ENCODE measurements at regions not wholly inside any gene's neighbourhood (a gene's known extent, or its start where the extent isn't known, plus 50 kb on each side); places are given as distances from the start of the nearest gene placed in this dataset.

- Histone ChIP-seq H3K27ac (no peak overlapping the region), H3K9me3 (no peaks in the 10 kb centered on the region), H3K36me3 (no peaks in the 10 kb centered on the region), H3K4me1 (no peaks in the 10 kb centered on the region), H3K4me3 (no peak overlapping the region), H3K27me3 (no peaks in the 10 kb centered on the region)
- no peak for TF ChIP-seq POLR2A (IDR thresholded peaks at IDR 0.05)
- no peak for TF ChIP-seq CTCF (IDR thresholded peaks at IDR 0.05 in 4 of 5, conservative IDR thresholded peaks at IDR 0.05 in 1 of 5)
- intact Hi-C loops (cut with DNase I; ENCODE audit: low total_unique reads) (no loop called here), in situ Hi-C loops (cut with MboI; ENCODE audit: low sequenced_read_pairs in 4 of 4) (no loop called here)
- ATAC-seq (no peak), DNase-seq (no peak)
Measured at GRCh38 chr6:141169419-141169818, 963.3 kb upstream of the GJE1 start.

GRCh38 chr6:141167945-141168344 is 964.8 kb upstream of the GJE1 start:
- Histone ChIP-seq H3K9me3 (no peaks in the 10 kb centered on the region), H3K4me3 (no peak overlapping the region), H3K27ac (no peak overlapping the region), H3K27me3 (no peaks in the 10 kb centered on the region), H3K4me1 (no peaks in the 10 kb centered on the region), H3K36me3 (no peaks in the 10 kb centered on the region)
- TF ChIP-seq CTCF (IDR thresholded peaks at IDR 0.05 in 4 of 5, conservative IDR thresholded peaks at IDR 0.05 in 1 of 5): no peak
- no peak for TF ChIP-seq POLR2A (IDR thresholded peaks at IDR 0.05)
- ATAC-seq: no peak
- intact Hi-C loops (cut with DNase I; ENCODE audit: low total_unique reads) (no loop called here), in situ Hi-C loops (cut with MboI; ENCODE audit: low sequenced_read_pairs in 4 of 4) (no loop called here)
- no peak for DNase-seq

GRCh38 chr6:141165002-141165665 is 967.6 kb upstream of the GJE1 start:
- Histone ChIP-seq H3K27ac (no peak overlapping the region), H3K9me3 (no peaks in the 10 kb centered on the region), H3K4me3 (no peak overlapping the region), H3K4me1 (no peaks in the 10 kb centered on the region), H3K36me3 (no peaks in the 10 kb centered on the region), H3K27me3 (no peaks in the 10 kb centered on the region)
- no peak for TF ChIP-seq CTCF (IDR thresholded peaks at IDR 0.05 in 4 of 5, conservative IDR thresholded peaks at IDR 0.05 in 1 of 5)
- no peak for TF ChIP-seq POLR2A (IDR thresholded peaks at IDR 0.05)
- in situ Hi-C loops (cut with MboI; ENCODE audit: low sequenced_read_pairs in 4 of 4) (no loop called here), intact Hi-C loops (cut with DNase I; ENCODE audit: low total_unique reads) (no loop called here)
- no peak for ATAC-seq
- no peak for DNase-seq

- H3K9me3 ChIP-seq: no peaks in the 10 kb centered on the region
- ATAC-seq (no peak), DNase-seq (no peak)
- H3K4me1 ChIP-seq: peaks cover 0 to under 1% of the 10 kb centered on the region in 2 donors
- intact Hi-C loops (cut with DNase I; ENCODE audit: low total_unique reads) (no loop called here), in situ Hi-C loops (cut with MboI; ENCODE audit: low sequenced_read_pairs in 4 of 4) (no loop called here)
- no peaks in the 10 kb centered on the region for H3K27me3 ChIP-seq
- H3K27ac ChIP-seq: no peak overlapping the region
- no peak overlapping the region for H3K4me3 ChIP-seq
- TF ChIP-seq POLR2A (IDR thresholded peaks at IDR 0.05) (no peak), CTCF (IDR thresholded peaks at IDR 0.05 in 4 of 5, conservative IDR thresholded peaks at IDR 0.05 in 1 of 5) (no peak)
- H3K36me3 ChIP-seq: no peaks in the 10 kb centered on the region
Measured at GRCh38 chr6:141164042-141164743, 968.5 kb upstream of the GJE1 start.
